Memory B cell (primary cell): ENCODE measurements at regions not wholly inside any gene's neighbourhood (a gene's known extent, or its start where the extent isn't known, plus 50 kb on each side); places are given as distances from the start of the nearest gene placed in this dataset.

Source experiments
- ATAC-seq: fragments of 150-1000 bp; cut with Tn5 transposase; 2 replicates; pipeline ENCODE4 v1.10.0; 2021; ENCODE audit warnings: low read depth, mild to moderate bottlenecking, moderate library complexity
- DNase-seq, 2 donors: peaks; one replicate each; pipeline ENCODE4 v3.0.0; 2022; ENCODE audit warnings: low spot score in 2 of 2
- H3K27ac Mint-ChIP-seq: one replicate; pipeline ENCODE4 v1.8.0; 2022; ENCODE audit warnings: mild to moderate bottlenecking, moderate library complexity, mixed read lengths
- H3K27me3 Mint-ChIP-seq: one replicate; pipeline ENCODE4 v1.8.0; 2022; ENCODE audit warnings: mixed read lengths
- H3K36me3 Mint-ChIP-seq: one replicate; pipeline ENCODE4 v1.8.0; 2022; ENCODE audit warnings: mild to moderate bottlenecking, mixed read lengths
- H3K4me1 Mint-ChIP-seq: one replicate; pipeline ENCODE4 v1.8.0; 2022; ENCODE audit warnings: mixed read lengths
- H3K4me3 Mint-ChIP-seq: one replicate; pipeline ENCODE4 v1.8.0; 2022; ENCODE audit warnings: mild to moderate bottlenecking, moderate library complexity, mixed read lengths
- H3K9me3 Mint-ChIP-seq: one replicate; pipeline ENCODE4 v1.8.0; 2022; ENCODE audit warnings: mixed read lengths

DNA sequence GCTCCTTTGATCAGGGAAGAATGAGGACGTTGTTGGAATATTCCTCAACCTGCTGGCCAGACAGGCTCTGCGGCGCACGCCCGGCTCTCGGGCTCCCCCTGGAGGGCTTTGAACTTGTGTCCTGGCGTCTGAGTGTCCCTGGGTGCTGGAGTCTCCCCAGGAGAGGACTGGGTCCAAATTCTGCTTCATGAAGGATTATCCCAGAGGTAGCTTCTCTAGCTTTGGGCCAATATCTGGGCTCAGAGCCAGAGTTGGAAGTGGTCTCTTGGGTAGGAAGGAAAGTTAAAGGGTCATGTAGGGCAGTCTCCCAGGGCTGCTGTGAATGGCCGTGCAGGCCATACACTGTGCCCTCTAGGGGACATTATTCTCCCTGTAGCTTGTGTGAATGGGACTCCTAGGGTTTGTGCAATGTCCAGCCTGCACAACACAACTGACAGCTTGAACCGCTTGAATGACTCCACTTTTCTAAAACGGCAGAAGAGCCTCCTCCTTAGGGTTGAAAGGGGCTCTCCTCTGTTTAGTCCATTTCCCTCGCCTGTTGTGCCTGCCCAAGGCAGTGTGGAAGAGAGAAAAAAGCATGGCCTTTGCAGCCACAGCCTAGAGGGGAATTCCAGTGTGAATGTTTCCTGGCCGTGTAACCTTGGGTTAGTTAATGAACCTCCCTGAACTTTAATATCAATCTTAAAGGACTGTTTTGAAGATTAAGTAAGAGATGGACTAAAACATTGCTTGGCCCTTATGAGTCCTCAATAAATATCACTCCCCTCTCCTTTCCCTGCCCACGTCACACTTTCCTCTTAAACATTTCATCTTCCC lies 111.2 kb upstream of the THY1 start:
- Mint-ChIP-seq H3K4me1 (peaks cover 3% of the 10 kb centered on the region), H3K27me3 (peaks cover 11% of the 10 kb centered on the region), H3K36me3 (no peaks in the 10 kb centered on the region), H3K9me3 (no peaks in the 10 kb centered on the region), H3K4me3 (no peak overlapping the region), H3K27ac (no peak overlapping the region)
- DNase-seq = peak; percentile 23 to 51
- ATAC-seq = peak; percentile 60

- Mint-ChIP-seq H3K4me3 (no peak overlapping the region), H3K9me3 (no peaks in the 10 kb centered on the region), H3K4me1 (peaks cover 3% of the 10 kb centered on the region), H3K27ac (no peak overlapping the region), H3K36me3 (no peaks in the 10 kb centered on the region), H3K27me3 (peaks cover 11% of the 10 kb centered on the region)
- no peak for DNase-seq
- no peak for ATAC-seq
Observed at GRCh38 chr11:119533462-119533861, 110.5 kb upstream of the THY1 start.

- no peak for ATAC-seq
- peaks cover 9% of the 10 kb centered on the region for H3K27me3 Mint-ChIP-seq
- peaks cover 3% of the 10 kb centered on the region for H3K4me1 Mint-ChIP-seq
- H3K27ac Mint-ChIP-seq = no peak overlapping the region
- no peak for DNase-seq
- no peaks in the 10 kb centered on the region for H3K36me3 Mint-ChIP-seq
- no peak overlapping the region for H3K4me3 Mint-ChIP-seq
- H3K9me3 Mint-ChIP-seq = no peaks in the 10 kb centered on the region
Observed at GRCh38 chr11:119532551-119532950, 109.6 kb upstream of the THY1 start.

GRCh38 chr11:119531623-119532022 lies 108.7 kb upstream of the THY1 start:
- Mint-ChIP-seq H3K4me3 (no peak overlapping the region), H3K36me3 (no peaks in the 10 kb centered on the region), H3K4me1 (peaks cover 3% of the 10 kb centered on the region), H3K9me3 (no peaks in the 10 kb centered on the region), H3K27ac (no peak overlapping the region), H3K27me3 (peaks cover 6% of the 10 kb centered on the region)
- DNase-seq (no peak), ATAC-seq (no peak)

DNA sequence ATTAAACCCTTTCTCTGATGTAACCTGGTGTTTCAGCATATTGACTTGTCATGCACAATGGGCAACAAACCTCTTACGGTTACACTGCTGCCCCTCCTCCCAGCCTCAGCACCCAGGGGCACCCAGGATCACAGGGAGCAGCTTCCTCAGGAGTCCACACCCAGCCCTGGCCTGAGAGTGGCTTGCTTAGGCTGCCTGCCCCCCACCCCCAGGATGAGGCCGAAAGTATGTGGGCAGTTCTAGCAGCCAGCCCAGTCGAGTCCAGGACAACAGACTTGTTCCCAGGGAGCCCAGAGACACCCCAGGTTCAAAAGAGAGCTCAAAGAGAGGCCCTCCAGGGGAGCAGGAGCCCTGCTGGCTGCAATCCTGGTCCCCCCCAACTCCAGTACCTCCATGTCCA lies 108.1 kb upstream of the THY1 start:
- peaks cover 6% of the 10 kb centered on the region for H3K27me3 Mint-ChIP-seq
- ATAC-seq (no peak), DNase-seq (no peak)
- no peak overlapping the region for H3K27ac Mint-ChIP-seq
- H3K9me3 Mint-ChIP-seq = no peaks in the 10 kb centered on the region
- H3K4me1 Mint-ChIP-seq = peaks cover 3% of the 10 kb centered on the region
- H3K4me3 Mint-ChIP-seq = no peak overlapping the region
- H3K36me3 Mint-ChIP-seq = no peaks in the 10 kb centered on the region

DNA sequence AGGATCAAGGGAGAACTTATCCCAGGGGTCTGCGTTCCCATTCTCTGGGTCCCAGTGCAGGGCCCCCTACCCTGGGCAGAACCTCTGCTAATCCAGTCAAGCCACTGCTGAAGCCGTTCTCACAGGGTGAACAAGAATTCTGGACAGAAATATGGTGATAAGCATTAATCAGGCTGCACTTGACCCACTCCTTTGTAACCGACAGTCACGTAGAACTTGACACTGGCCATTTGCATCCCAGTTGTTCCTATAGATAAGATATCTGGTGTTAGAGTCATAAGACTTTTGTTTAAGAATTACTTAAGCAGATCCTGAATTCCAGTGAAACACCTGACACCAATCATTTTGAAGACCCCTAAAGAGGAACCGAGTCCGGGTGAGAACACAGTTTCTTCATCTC lies 107.5 kb upstream of the THY1 start:
- Mint-ChIP-seq H3K27ac (no peak overlapping the region), H3K4me1 (peaks cover 8% of the 10 kb centered on the region), H3K27me3 (peaks cover 6% of the 10 kb centered on the region), H3K9me3 (no peaks in the 10 kb centered on the region), H3K36me3 (no peaks in the 10 kb centered on the region), H3K4me3 (no peak overlapping the region)
- no peak for DNase-seq
- ATAC-seq = no peak

- ATAC-seq (no peak), DNase-seq (no peak)
- Mint-ChIP-seq H3K4me1 (peaks cover 11% of the 10 kb centered on the region), H3K4me3 (no peak overlapping the region), H3K36me3 (no peaks in the 10 kb centered on the region), H3K27me3 (peaks cover 6% of the 10 kb centered on the region), H3K27ac (no peak overlapping the region), H3K9me3 (no peaks in the 10 kb centered on the region)
Observed at GRCh38 chr11:119529936-119530335, 107.0 kb upstream of the THY1 start.

DNA sequence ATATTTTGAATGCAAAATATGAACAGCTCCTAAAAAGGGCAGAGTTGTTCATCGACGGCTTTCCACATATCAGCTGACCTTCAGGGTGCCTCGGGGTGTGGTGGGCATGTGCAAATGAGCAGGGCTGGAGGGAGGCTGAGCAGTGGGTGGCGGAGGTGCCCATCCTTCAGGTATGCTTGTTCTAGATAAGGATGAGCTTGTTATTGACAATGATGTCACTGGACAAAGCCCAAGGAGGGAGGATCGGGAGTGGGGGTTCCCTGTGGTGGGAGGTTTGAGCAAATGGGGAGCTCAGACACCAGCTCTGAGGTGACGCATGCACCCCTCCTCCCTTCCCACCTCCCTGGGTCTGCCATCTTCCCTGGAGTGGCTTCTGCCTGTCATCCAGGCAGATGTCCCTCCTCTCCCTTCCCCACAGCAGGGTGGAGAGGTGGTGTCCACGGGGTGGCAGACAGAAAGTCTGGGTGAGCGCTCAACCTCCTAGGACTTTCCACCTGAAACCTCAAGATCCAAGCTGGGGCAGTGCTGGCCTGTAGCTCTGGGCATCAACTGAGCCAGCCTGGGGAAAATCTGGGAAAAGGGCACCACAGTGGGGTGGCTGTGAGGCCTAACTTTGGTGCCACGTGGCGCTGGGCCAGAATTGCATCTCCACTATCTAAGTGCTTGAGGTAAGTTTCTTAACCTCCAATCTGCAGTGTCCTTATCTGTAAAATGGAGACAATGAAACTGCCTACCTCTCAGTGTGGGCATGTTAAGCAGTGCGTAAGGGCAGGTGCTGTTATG lies 106.3 kb upstream of the THY1 start:
- Mint-ChIP-seq H3K9me3 (no peaks in the 10 kb centered on the region), H3K4me3 (no peak overlapping the region), H3K27me3 (peaks cover 4% of the 10 kb centered on the region), H3K4me1 (peaks cover 12% of the 10 kb centered on the region), H3K36me3 (no peaks in the 10 kb centered on the region), H3K27ac (no peak overlapping the region)
- ATAC-seq (no peak), DNase-seq (no peak)

- no peak for ATAC-seq
- Mint-ChIP-seq H3K4me3 (no peak overlapping the region), H3K36me3 (no peaks in the 10 kb centered on the region), H3K27ac (no peak overlapping the region), H3K27me3 (no peaks in the 10 kb centered on the region), H3K4me1 (peaks cover 11% of the 10 kb centered on the region), H3K9me3 (no peaks in the 10 kb centered on the region)
- no peak for DNase-seq
Observed at GRCh38 chr11:119525867-119526196, 102.9 kb upstream of the THY1 start.

DNA sequence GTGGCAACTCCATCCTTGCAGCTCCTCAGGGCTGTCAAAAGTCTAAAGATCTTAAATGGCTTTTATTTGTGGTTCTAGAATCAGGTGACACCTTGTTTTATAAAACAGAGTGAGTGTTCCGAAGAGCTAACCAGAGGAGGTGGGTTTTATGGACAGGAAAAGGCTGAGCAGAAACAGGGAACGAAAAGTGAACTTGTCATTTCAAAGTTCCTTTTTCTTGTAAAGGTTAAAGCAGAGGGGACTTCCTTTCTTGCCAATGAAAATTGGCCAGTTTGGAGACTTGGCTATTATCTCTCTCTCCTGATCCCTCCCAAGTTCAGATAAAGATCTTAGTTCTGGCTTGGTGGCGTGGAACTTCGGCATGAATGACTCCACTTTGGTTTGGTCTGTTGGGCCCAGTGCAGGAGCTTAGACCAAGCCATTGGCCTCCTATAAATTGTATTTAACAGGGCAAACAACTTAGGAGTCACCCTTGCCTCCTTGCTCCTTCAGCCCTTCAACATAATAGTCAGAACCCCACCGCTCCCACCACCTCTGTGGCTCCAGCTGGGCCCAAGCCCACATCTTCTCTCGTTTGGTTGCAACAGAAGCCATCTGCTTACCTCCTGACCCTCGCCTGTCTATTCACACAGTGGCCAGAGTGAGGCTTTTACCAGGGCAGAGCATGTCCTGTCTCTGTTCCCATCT lies 102.4 kb upstream of the THY1 start:
- no peaks in the 10 kb centered on the region for H3K9me3 Mint-ChIP-seq
- H3K36me3 Mint-ChIP-seq = no peaks in the 10 kb centered on the region
- no peak overlapping the region for H3K27ac Mint-ChIP-seq
- H3K27me3 Mint-ChIP-seq = no peaks in the 10 kb centered on the region
- no peak overlapping the region for H3K4me3 Mint-ChIP-seq
- ATAC-seq = no peak
- DNase-seq = no peak
- H3K4me1 Mint-ChIP-seq = peaks cover 11% of the 10 kb centered on the region

DNA sequence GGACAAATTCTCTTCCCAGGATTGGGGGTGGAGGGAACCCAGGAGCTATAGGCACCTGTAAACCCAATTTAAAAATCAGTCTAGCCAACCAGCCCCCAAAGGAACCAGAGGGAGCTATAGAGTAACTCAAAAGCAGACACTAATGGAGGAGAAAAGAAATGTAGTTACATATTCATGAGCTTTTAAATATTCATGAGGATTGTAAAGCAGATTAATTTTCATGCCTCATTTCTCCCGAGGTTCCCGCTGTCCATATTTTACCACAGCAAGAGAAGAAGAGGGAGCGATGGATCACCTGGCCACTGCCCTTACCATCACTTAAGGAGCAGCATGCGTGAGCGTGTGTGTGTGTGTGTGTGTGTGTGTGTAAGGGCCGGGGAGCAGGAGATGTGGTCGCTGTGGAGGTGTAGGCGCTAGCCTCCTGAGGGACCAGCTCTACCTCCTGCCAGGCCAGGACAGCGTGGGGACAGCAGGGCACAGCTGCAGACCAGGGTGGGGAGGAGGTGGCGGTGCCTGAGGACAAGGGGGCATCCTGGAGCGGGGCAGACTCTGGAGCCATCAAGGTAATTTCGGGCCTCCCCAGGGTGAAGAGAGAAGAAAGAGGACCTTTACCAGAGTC lies 100.7 kb upstream of the THY1 start:
- Mint-ChIP-seq H3K36me3 (no peaks in the 10 kb centered on the region), H3K9me3 (no peaks in the 10 kb centered on the region), H3K27me3 (no peaks in the 10 kb centered on the region), H3K4me1 (peaks cover 11% of the 10 kb centered on the region), H3K4me3 (no peak overlapping the region), H3K27ac (no peak overlapping the region)
- ATAC-seq (no peak), DNase-seq (no peak)

- H3K4me1 Mint-ChIP-seq = peaks cover 11% of the 10 kb centered on the region
- H3K4me3 Mint-ChIP-seq = no peak overlapping the region
- H3K27ac Mint-ChIP-seq = no peak overlapping the region
- no peaks in the 10 kb centered on the region for H3K36me3 Mint-ChIP-seq
- ATAC-seq (no peak), DNase-seq (no peak)
- H3K9me3 Mint-ChIP-seq = no peaks in the 10 kb centered on the region
- no peaks in the 10 kb centered on the region for H3K27me3 Mint-ChIP-seq
Observed at GRCh38 chr11:119522609-119523008, 99.6 kb upstream of the THY1 start.

DNA sequence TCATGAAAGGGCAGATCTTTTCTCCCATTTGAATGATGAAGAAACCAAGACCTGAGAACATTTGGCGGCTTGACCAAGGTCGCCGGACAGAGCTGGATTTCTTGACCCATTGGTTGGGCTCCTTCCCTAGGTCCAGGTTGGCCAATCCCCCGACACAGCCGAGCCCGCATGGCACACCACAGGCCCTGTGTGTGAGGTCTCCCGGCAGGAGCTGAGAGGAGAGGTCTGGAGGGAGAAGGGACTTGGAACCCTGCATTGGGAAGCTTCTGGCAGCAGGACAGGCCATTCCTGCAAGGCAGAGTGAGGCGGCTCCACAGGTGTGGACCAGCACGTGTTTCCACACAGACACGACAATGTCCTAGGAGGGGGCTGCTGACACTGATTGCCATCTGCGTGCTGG lies 98.6 kb upstream of the THY1 start:
- ATAC-seq (no peak), DNase-seq (no peak)
- Mint-ChIP-seq H3K9me3 (no peaks in the 10 kb centered on the region), H3K4me1 (peaks cover 11% of the 10 kb centered on the region), H3K36me3 (no peaks in the 10 kb centered on the region), H3K4me3 (no peak overlapping the region), H3K27me3 (peaks cover 1% of the 10 kb centered on the region), H3K27ac (no peak overlapping the region)

GRCh38 chr11:119520966-119521365 lies 98.0 kb upstream of the THY1 start:
- H3K27me3 Mint-ChIP-seq = peaks cover 3% of the 10 kb centered on the region
- no peaks in the 10 kb centered on the region for H3K9me3 Mint-ChIP-seq
- peaks cover 10% of the 10 kb centered on the region for H3K4me1 Mint-ChIP-seq
- no peak for ATAC-seq
- no peaks in the 10 kb centered on the region for H3K36me3 Mint-ChIP-seq
- no peak for DNase-seq
- no peak overlapping the region for H3K27ac Mint-ChIP-seq
- H3K4me3 Mint-ChIP-seq = no peak overlapping the region
